ENCODE measurements at regions not wholly inside any gene's neighbourhood (a gene's known extent, or its start where the extent isn't known, plus 50 kb on each side); places are given as distances from the start of the nearest gene placed in this dataset.

DNA sequence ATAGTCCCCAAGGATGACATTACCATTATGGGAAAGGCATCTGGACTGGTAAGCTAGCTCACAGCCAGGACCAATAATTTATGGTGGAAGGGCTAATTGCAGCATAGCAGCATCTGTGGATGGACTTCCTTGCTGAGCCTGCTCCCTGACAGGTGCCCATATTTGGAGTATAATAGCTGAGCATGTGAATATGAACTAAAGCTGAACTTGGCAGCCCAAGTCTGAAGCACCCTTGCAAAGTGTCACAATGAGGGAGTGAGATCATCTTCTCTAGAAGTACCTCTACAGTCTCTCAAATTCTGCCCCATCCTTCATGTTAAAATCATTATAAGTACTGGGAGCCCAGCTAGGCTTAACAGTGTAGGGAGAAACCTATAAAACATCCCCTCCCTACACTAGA lies 128.2 kb upstream of the INPP4B start:
- Histone ChIP-seq H3K9me3 (ENCODE audit: control insufficient read depth, low read length) (no peaks in the 10 kb centered on the region), H3K4me3 (ENCODE audit: low read length) (no peak overlapping the region), H3K36me3 (ENCODE audit: control insufficient read depth, insufficient read depth, low read length, severe bottlenecking) (no peaks in the 10 kb centered on the region), H3K4me1 (ENCODE audit: control insufficient read depth, insufficient read depth, low read length) (no peaks in the 10 kb centered on the region), H3K27me3 (replicated peaks; ENCODE audit: control insufficient read depth, insufficient read depth, low read length) (no peaks in the 10 kb centered on the region), H3K9ac (ENCODE audit: low read length) (no peak overlapping the region)
- no peak for DNase-seq (ENCODE audit: low read depth)

DNA sequence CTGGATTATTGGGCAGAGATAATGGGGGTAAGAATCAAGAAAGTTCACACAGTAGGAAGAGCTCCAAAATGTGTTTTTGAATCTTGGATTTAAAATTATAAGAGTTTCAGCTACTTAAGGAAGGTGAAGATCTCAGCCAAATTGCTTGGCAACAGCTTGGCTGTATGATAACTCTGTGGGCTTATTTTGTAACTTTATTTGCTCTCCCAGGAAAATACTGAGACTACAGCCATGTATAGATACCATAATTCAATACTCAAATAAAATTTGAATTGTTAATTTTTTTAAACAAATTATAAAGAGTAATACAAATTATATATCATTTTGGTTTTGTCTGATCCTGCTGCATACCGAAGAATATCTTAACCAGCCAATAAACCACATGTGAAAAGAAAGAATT lies 129.5 kb upstream of the INPP4B start:
- no peak for DNase-seq (ENCODE audit: low read depth)
- H3K36me3 ChIP-seq (ENCODE audit: control insufficient read depth, insufficient read depth, low read length, severe bottlenecking) = no peaks in the 10 kb centered on the region
- H3K9ac ChIP-seq (ENCODE audit: low read length) = no peak overlapping the region
- no peaks in the 10 kb centered on the region for H3K9me3 ChIP-seq (ENCODE audit: control insufficient read depth, low read length)
- no peak overlapping the region for H3K4me3 ChIP-seq (ENCODE audit: low read length)
- H3K4me1 ChIP-seq (ENCODE audit: control insufficient read depth, insufficient read depth, low read length) = no peaks in the 10 kb centered on the region
- H3K27me3 ChIP-seq (replicated peaks; ENCODE audit: control insufficient read depth, insufficient read depth, low read length) = no peaks in the 10 kb centered on the region

DNA sequence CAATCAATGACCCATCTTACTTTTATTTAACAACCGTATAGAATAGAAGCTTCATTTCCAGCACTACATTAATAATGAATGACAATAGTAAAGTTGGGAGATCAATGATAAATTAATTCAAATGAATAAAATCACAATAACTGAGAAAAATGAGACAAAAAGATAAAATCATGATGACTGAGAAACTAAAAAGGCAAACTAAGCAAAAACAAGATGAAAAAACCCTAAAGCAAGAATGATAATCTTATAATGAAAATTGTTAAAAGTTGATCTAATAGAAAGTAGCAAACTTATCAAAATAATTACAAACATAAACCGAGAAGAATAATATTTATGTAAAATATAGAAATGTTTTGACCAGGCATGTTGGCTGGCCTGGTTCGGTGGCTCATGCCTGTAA lies 130.4 kb upstream of the INPP4B start:
- no peaks in the 10 kb centered on the region for H3K27me3 ChIP-seq (replicated peaks; ENCODE audit: control insufficient read depth, insufficient read depth, low read length)
- DNase-seq (ENCODE audit: low read depth) = no peak

DNA sequence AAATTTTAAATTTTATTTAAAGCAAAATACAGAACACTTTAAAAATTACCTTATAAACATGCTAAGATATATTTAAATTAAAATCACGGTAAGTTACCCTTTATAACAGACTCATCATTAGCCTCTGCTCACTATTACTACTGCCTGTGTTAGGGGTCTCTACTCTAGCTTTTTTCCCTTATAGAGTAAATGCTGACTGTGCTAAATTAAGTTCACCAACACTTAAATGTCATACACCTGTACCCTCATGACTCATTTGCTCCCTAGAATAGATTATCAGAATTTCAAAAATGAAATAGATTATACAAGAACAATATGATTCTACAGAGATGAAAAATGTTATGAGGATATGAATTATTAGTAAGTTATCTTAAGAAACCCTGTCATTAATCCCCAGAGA lies 131.1 kb upstream of the INPP4B start:
- no peak overlapping the region for H3K9ac ChIP-seq (ENCODE audit: low read length)
- H3K4me1 ChIP-seq (ENCODE audit: control insufficient read depth, insufficient read depth, low read length) = no peaks in the 10 kb centered on the region
- no peak overlapping the region for H3K4me3 ChIP-seq (ENCODE audit: low read length)
- no peaks in the 10 kb centered on the region for H3K9me3 ChIP-seq (ENCODE audit: control insufficient read depth, low read length)
- H3K36me3 ChIP-seq (ENCODE audit: control insufficient read depth, insufficient read depth, low read length, severe bottlenecking) = no peaks in the 10 kb centered on the region
- DNase-seq (ENCODE audit: low read depth) = no peak
- H3K27me3 ChIP-seq (replicated peaks; ENCODE audit: control insufficient read depth, insufficient read depth, low read length) = no peaks in the 10 kb centered on the region

More for the DNA sequence above, 130.4 kb upstream of the INPP4B start:
- Histone ChIP-seq H3K4me3 (ENCODE audit: low read length) (no peak overlapping the region), H3K36me3 (ENCODE audit: control insufficient read depth, insufficient read depth, low read length, severe bottlenecking) (no peaks in the 10 kb centered on the region), H3K4me1 (ENCODE audit: control insufficient read depth, insufficient read depth, low read length) (no peaks in the 10 kb centered on the region), H3K9ac (ENCODE audit: low read length) (no peak overlapping the region), H3K9me3 (ENCODE audit: control insufficient read depth, low read length) (no peaks in the 10 kb centered on the region)

DNA sequence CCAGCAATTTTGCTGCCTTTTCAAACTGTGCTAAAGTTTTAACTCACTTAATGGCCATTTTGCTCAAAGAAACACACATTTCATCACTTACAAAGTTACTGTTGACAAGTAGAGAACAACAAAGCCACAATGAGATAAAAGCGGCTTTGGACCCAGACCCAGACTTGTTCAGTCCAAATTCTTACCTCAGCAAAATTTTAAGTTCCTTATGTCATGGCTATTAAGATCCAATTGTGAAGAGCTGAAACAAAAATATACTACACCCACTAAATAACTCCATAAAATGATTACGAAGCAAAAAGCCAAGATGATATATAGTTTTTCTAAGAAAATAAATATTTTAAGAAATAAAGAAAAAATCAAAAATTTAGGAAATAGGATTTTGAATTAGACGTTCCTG lies 137.0 kb upstream of the INPP4B start:
- DNase-seq (ENCODE audit: low read depth) = no peak
- H3K9ac ChIP-seq (ENCODE audit: low read length) = no peak overlapping the region
- H3K36me3 ChIP-seq (ENCODE audit: control insufficient read depth, insufficient read depth, low read length, severe bottlenecking) = no peaks in the 10 kb centered on the region

DNA sequence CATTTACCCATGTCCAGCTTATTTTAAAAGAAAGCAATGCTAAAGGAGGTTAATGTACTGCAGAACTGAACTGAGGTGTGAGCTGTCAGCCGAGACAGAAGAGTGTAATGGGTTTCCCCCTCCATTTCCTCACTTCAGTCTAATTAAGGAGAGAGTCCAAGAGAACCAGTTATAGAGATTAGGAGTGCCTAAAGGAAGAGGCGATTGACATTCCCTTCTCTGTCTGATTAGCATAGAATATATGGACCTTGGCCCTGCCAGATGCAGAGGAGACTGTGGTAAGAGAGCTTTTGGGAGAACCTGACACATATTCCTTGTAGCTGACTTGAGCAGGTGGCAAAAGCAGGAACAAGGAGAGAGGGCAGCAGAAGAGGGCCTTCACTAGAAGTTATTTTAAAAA lies 137.5 kb upstream of the INPP4B start:
- DNase-seq (ENCODE audit: low read depth) = no peak
- Histone ChIP-seq H3K9ac (ENCODE audit: low read length) (no peak overlapping the region), H3K4me3 (ENCODE audit: low read length) (no peak overlapping the region), H3K9me3 (ENCODE audit: control insufficient read depth, low read length) (no peaks in the 10 kb centered on the region), H3K36me3 (ENCODE audit: control insufficient read depth, insufficient read depth, low read length, severe bottlenecking) (no peaks in the 10 kb centered on the region), H3K27me3 (replicated peaks; ENCODE audit: control insufficient read depth, insufficient read depth, low read length) (no peaks in the 10 kb centered on the region), H3K4me1 (ENCODE audit: control insufficient read depth, insufficient read depth, low read length) (no peaks in the 10 kb centered on the region)

More for the DNA sequence above, 137.0 kb upstream of the INPP4B start:
- Histone ChIP-seq H3K27me3 (replicated peaks; ENCODE audit: control insufficient read depth, insufficient read depth, low read length) (no peaks in the 10 kb centered on the region), H3K4me3 (ENCODE audit: low read length) (no peak overlapping the region), H3K4me1 (ENCODE audit: control insufficient read depth, insufficient read depth, low read length) (no peaks in the 10 kb centered on the region), H3K9me3 (ENCODE audit: control insufficient read depth, low read length) (no peaks in the 10 kb centered on the region)

DNA sequence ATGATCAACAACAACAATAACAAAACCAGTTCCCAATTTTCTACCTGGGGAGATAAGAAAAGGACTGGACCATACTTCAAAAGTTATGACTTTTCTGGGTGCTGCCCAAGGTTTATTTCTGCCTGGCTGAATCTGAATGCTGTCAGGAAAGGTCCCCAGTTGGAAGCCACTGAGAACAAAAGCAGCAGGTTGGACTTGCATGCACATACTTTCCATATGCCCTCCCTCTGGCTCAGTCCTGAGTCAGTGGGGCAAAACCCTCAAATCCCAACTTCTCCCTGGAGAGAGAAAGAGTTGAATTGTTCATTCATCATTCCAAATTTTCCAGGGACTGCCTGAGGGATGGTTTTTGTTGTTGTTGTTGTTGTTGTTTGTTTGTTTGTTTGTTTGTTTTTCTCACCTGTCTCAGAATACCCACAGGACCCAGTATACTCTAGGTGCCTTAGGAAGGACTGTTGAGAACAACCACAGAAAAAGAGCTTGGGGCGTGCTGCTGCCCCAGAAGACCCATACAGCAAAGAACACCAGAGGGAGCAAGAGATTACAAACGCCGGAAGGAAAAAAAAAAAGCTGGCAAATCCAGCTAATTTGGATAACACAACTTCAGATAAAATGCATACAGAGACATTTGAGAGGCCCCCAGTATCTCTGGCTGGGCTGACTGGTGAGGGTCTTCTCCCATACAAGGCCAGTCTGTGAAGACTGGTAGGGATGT lies 138.9 kb upstream of the INPP4B start:
- peak; percentile 53 for DNase-seq (ENCODE audit: low read depth)
- no peak overlapping the region for H3K9ac ChIP-seq (ENCODE audit: low read length)
- H3K4me3 ChIP-seq (ENCODE audit: low read length) = no peak overlapping the region
- no peaks in the 10 kb centered on the region for H3K27me3 ChIP-seq (replicated peaks; ENCODE audit: control insufficient read depth, insufficient read depth, low read length)
- no peaks in the 10 kb centered on the region for H3K9me3 ChIP-seq (ENCODE audit: control insufficient read depth, low read length)
- no peaks in the 10 kb centered on the region for H3K4me1 ChIP-seq (ENCODE audit: control insufficient read depth, insufficient read depth, low read length)
- no peaks in the 10 kb centered on the region for H3K36me3 ChIP-seq (ENCODE audit: control insufficient read depth, insufficient read depth, low read length, severe bottlenecking)

DNA sequence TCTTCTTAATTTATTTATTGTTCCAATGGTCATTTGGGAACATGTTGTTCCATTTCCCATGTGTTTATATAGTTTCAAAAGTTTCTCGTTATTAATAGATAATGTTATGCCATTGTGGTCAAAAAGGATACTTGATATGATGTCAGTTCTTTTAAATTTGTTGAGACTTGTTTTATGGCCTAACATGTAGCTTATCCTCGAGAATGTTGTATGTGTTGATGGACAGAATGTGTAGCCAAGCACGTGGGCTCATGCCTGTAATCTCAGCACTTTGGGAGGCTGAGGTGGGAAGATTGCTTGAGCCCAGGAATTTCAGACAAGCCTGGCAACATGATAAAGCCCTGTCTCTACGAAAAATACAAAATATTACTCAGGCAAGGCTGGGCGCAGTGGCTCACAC lies 168.5 kb upstream of the USP38 start:
- no peak overlapping the region for H3K4me3 ChIP-seq (ENCODE audit: low read length)
- DNase-seq (ENCODE audit: low read depth) = no peak
- H3K27me3 ChIP-seq (replicated peaks; ENCODE audit: control insufficient read depth, insufficient read depth, low read length) = no peaks in the 10 kb centered on the region
- H3K36me3 ChIP-seq (ENCODE audit: control insufficient read depth, insufficient read depth, low read length, severe bottlenecking) = no peaks in the 10 kb centered on the region
- peaks cover 21% of the 10 kb centered on the region for H3K9me3 ChIP-seq (ENCODE audit: control insufficient read depth, low read length)
- H3K4me1 ChIP-seq (ENCODE audit: control insufficient read depth, insufficient read depth, low read length) = no peaks in the 10 kb centered on the region
- no peak overlapping the region for H3K9ac ChIP-seq (ENCODE audit: low read length)

DNA sequence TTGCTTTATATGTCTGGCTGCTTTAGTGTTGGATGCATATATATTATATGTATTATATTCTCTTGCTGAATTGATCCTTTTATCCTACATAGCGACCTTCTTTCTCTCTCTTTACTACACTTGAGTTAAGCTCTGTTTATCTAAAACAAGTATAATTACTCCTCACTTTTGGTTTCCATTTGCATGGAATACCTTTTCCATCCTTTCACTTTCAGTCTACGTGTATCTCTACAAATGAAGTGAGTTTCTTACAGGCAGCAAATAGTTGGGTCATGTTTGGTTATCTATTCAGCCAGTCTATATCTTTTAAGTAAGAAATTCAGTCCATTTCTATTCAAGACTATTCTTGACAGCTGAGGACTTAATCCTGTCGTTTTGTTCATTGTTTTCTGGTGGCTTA lies 167.5 kb upstream of the USP38 start:
- DNase-seq (ENCODE audit: low read depth) = no peak
- no peaks in the 10 kb centered on the region for H3K4me1 ChIP-seq (ENCODE audit: control insufficient read depth, insufficient read depth, low read length)
- H3K4me3 ChIP-seq (ENCODE audit: low read length) = no peak overlapping the region
- no peak overlapping the region for H3K9ac ChIP-seq (ENCODE audit: low read length)
- H3K9me3 ChIP-seq (ENCODE audit: control insufficient read depth, low read length) = peaks cover 11% of the 10 kb centered on the region
- H3K27me3 ChIP-seq (replicated peaks; ENCODE audit: control insufficient read depth, insufficient read depth, low read length) = no peaks in the 10 kb centered on the region
- no peaks in the 10 kb centered on the region for H3K36me3 ChIP-seq (ENCODE audit: control insufficient read depth, insufficient read depth, low read length, severe bottlenecking)

DNA sequence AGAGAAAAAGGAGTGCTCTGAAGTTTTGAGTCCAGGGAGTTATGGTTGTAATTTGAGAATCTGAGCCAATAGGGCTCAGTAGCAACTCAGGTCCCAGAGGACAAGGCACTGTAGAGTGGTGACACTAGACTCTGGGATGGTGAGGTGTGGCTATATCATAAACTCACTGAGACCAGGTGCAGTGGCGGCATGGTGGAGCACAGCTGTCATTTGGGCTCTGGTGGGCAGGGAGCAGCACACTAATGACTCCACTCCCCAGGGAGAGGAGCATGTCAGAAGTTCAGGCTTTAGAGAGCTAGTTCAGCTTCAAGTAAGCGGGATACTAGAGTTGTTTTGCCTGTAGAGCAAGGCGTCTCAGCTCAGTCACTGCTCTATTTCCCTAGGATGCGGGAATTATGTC lies 165.4 kb upstream of the USP38 start:
- DNase-seq (ENCODE audit: low read depth) = no peak
- no peak overlapping the region for H3K9ac ChIP-seq (ENCODE audit: low read length)
- H3K4me3 ChIP-seq (ENCODE audit: low read length) = no peak overlapping the region
- no peaks in the 10 kb centered on the region for H3K27me3 ChIP-seq (replicated peaks; ENCODE audit: control insufficient read depth, insufficient read depth, low read length)
- H3K9me3 ChIP-seq (ENCODE audit: control insufficient read depth, low read length) = peaks cover 3% of the 10 kb centered on the region
- peaks cover 8% of the 10 kb centered on the region for H3K4me1 ChIP-seq (ENCODE audit: control insufficient read depth, insufficient read depth, low read length)
- no peaks in the 10 kb centered on the region for H3K36me3 ChIP-seq (ENCODE audit: control insufficient read depth, insufficient read depth, low read length, severe bottlenecking)

DNA sequence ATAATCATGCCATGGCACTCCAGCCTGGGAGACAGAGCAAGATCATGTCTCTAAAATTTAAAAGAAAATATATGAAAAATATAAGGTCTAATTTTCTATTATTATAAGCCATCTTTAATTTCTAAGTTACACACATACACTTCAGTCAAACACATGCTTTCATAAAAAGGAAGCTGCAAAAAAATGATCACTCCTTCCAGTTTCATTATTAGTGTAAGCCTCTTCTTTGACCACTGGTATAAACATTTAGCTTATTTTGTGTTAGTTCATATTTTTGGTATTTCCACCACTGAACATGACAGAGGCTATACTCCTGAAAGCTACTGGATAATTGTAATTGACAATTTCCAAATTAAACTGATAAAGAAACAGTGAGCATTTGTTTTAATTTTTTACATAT lies 163.3 kb upstream of the USP38 start:
- Histone ChIP-seq H3K36me3 (ENCODE audit: control insufficient read depth, insufficient read depth, low read length, severe bottlenecking) (no peaks in the 10 kb centered on the region), H3K4me1 (ENCODE audit: control insufficient read depth, insufficient read depth, low read length) (peaks cover 14% of the 10 kb centered on the region), H3K9ac (ENCODE audit: low read length) (no peak overlapping the region), H3K9me3 (ENCODE audit: control insufficient read depth, low read length) (peaks cover 3% of the 10 kb centered on the region), H3K27me3 (replicated peaks; ENCODE audit: control insufficient read depth, insufficient read depth, low read length) (no peaks in the 10 kb centered on the region), H3K4me3 (ENCODE audit: low read length) (no peak overlapping the region)
- DNase-seq (ENCODE audit: low read depth) = no peak

All from adipocyte (in vitro differentiated cells).